ENCODE measurements at regions not wholly inside any gene's neighbourhood (a gene's known extent, or its start where the extent isn't known, plus 50 kb on each side); places are given as distances from the start of the nearest gene placed in this dataset.

GRCh38 chr12:24039113-24039525 lies 89.6 kb upstream of the SOX5 start:
- TF ChIP-seq EZH2 (IDR thresholded peaks at IDR 0.05; ENCODE audit: insufficient read depth, poor library complexity, severe bottlenecking) (no peak), EZH2phosphoT487 (IDR thresholded peaks at IDR 0.05; ENCODE audit: insufficient read depth, low read depth) (no peak)
